D721Med (cell line): ENCODE measurements at regions not wholly inside any gene's neighbourhood (a gene's known extent, or its start where the extent isn't known, plus 50 kb on each side); places are given as distances from the start of the nearest gene placed in this dataset.
"Not testable (repeated sequence)": the region's sequence is repeated elsewhere in the genome, so short reads cannot be mapped to it uniquely, and the experiment has no call there.

Experiments
- DNase-seq: peaks from one replicate; pipeline ENCODE4 v3.0.0; 2011; ENCODE audit warnings: low spot score; ENCODE audit not compliant: insufficient read length
- FAIRE-seq: peaks from 2 replicates; lab custom pipeline; 2011; peaks lifted over from hg19 to GRCh38; lab: Jason Lieb, UNC
- TF ChIP-seq, protein P1 (sequence below): IDR thresholded peaks from 2 replicates; pipeline ENCODE4 v1.5.1; 2012; ENCODE audit warnings: mild to moderate bottlenecking, control low read depth; ENCODE audit not compliant: insufficient read depth; ENCODE audit errors: missing control alignments

DNA sequence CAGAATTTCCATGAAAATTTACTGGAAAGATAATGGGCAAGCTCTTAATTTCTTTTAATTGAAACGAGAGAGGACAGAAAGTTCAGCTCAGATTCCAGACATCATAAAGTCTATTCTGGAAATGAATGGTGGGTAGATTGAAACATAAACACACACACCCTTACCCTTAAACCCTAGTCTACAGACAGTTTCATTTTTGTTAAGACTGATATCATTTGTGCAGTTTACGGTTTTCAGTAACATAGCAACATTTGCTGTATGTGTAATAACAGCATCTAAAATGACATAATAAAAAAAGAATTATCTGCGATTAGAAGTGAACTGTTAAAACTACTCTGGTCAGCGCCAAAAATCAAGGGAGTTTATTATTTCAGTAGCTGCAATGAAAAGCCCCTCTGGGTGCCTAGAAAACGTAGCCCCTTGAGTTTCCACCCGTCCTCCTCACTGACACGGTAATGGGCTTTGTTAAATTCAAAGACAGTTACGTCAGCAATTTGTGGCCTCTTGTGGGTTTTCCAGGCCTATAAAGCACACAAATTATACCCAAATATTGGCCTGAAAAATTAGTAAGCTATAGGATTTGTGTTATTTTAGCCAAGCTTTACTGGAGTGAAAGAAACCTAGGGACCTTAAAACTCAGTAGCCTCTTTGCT is 520.6 kb upstream of the SOX9 start:
- DNase-seq (no peak), FAIRE-seq (no peak)
- TF ChIP-seq, protein P1, sequence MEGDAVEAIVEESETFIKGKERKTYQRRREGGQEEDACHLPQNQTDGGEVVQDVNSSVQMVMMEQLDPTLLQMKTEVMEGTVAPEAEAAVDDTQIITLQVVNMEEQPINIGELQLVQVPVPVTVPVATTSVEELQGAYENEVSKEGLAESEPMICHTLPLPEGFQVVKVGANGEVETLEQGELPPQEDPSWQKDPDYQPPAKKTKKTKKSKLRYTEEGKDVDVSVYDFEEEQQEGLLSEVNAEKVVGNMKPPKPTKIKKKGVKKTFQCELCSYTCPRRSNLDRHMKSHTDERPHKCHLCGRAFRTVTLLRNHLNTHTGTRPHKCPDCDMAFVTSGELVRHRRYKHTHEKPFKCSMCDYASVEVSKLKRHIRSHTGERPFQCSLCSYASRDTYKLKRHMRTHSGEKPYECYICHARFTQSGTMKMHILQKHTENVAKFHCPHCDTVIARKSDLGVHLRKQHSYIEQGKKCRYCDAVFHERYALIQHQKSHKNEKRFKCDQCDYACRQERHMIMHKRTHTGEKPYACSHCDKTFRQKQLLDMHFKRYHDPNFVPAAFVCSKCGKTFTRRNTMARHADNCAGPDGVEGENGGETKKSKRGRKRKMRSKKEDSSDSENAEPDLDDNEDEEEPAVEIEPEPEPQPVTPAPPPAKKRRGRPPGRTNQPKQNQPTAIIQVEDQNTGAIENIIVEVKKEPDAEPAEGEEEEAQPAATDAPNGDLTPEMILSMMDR, result no peak

DNA sequence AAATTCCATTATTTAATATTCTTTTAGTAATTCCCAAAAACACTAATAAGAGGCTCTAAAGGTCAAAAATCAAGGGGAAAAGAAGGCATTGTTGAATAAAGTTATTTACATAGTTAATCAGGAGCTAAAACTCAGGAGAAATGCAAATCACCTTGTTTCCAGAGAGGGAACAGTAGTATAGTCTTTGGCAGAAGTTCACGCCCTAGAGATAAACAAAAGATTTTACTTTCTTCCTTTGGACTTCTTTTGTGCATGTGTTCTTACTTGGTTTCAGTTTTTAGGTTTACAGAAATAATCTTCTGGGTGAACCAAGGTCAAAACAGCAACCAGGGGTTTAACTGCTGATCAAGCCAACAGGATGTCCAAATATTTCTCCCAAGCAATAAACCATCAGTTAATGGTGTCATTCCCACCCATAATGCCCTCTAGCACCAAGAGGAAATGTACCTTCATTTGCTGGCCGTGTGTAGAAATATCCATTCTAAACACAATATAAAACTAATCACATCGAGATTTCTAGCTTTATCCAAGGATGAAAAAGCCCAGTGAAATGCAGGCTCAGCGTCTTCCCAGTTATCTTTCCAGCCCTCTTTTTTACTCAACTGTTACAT is 518.8 kb upstream of the SOX9 start:
- DNase-seq, result no peak
- TF ChIP-seq, protein P1, result no peak
- FAIRE-seq, result no peak

DNA sequence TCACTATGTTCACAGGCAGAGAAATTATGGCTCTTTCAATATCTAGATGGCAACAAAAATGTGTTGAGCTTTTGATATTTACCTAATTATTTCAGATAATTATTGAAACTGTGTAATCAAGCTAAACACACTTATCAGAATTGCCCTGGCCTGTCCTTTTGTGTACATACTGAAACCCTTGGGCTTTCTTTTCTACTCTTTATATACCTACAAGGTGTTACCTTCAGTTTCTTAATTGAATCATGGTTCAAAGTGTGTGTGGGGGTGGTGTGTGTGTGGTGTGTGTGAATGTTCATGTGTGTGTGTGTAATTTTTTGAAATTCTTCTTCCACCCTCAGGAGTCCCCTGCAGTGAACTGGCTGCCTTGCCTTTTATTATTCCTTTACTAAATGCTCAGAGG is 506.8 kb upstream of the SOX9 start:
- DNase-seq, result no peak
- FAIRE-seq, result no peak
- TF ChIP-seq, protein P1, result no peak

DNA sequence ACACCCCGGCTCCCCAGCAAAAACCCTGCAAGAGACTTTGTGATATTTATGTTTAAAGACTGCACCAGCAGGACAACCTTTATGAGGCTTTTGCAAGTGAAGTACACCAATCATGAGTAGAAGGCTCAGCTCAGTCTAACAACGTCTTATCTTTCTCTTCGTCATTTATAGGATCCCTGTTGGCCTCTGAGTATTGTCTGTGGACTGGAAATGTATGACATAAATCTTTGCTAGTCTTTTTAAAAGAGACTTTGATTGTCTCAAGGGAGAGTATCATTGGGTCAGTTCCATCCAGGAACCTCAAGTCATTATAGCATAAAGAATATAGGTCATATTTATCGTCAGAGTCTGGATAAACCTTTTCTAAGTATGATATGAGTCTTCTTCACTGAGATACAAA is 505.0 kb upstream of the SOX9 start:
- TF ChIP-seq, protein P1, result no peak
- DNase-seq (no peak), FAIRE-seq (no peak)

DNA sequence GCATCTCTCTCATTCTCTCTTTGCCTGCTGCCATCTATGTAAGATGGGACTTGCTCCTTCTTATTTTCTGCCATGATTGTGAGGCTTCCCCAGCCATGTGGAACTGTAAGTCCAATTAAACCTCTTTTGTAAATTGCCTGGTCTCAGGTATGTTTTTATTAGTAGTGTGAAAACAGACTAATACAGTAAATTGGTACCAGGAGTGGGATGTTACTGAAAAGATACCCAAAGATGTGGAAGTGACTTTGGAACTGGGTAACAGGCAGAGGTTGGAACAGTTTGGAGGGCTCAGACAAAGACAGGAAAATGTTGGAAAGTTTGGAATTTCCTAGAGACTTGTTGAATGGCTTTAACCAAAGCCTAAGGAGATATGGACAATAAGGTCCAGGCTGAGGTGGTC is 503.1 kb upstream of the SOX9 start:
- not testable (repeated sequence) for FAIRE-seq, DNase-seq

DNA sequence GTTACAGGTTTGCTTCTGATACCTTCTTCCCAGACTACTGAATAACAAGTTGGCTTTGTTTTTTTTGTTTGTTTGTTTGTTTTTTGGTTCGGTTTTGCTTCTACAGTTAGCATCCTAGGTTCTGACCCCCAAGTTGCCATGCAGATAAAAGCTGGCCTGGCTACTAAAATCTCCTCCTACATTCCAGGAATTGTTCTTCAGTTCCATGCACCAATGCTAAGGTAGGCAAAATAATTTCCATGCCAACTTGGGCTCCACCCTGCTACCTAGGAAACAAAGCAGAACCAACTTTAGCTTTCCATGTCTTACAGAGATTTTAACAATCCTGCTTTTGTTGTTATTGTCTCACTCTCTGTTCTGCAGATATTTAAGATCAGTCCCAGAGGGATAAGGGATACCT is 495.5 kb upstream of the SOX9 start:
- FAIRE-seq (no peak), DNase-seq (no peak)
- TF ChIP-seq, protein P1, result no peak

DNA sequence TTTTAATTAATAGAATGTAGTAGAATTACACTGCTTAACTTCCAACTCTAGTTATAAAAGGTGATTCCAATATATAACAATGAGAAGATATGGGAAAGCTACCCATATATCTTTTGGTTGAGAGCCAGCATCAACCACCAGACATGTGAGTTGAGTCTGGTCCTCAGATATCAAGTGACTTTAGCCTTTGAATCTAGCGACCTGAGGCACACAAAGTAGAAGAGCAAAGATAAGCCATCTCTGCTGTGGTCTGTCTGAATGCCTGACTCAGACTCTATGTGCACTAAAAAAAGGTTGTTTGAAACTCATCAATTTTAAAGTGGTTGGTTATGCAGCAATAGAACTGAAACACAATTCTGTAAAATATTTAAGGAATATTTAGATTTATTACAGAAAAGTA is 492.5 kb upstream of the SOX9 start:
- FAIRE-seq, result no peak
- no peak for DNase-seq
- TF ChIP-seq, protein P1, result no peak
